Small intestine (tissue), 7 donors: ENCODE measurements at regions not wholly inside any gene's neighbourhood (a gene's known extent, or its start where the extent isn't known, plus 50 kb on each side); places are given as distances from the start of the nearest gene placed in this dataset.

Experiments used
- DNase-seq, 2 donors: peaks; one replicate each; pipeline versions ENCODE4 v3.0.0 to v3.0.0-alpha.2; 2013
- FAIRE-seq: peaks from 2 replicates; lab custom pipeline; 2012; peaks lifted over from hg19 to GRCh38; lab: Jason Lieb, UNC
- H3K27ac ChIP-seq, 3 donors: one replicate each; pipeline ENCODE4 v1.5.1; 2013; ENCODE audit warnings: low read length in 2 of 3, mild to moderate bottlenecking in 2 of 3, control low read depth in 1 of 3, inconsistent platforms in 1 of 3, low read depth in 1 of 3, moderate library complexity in 1 of 3
- H3K27me3 ChIP-seq, 3 donors: one replicate each; pipeline ENCODE4 v1.6.1; 2013; ENCODE audit warnings: low read length in 3 of 3, inconsistent platforms in 1 of 3; ENCODE audit not compliant: control insufficient read depth in 3 of 3, insufficient read depth in 3 of 3
- H3K36me3 ChIP-seq, 3 donors: one replicate each; pipeline ENCODE4 v1.6.1; 2013; ENCODE audit warnings: low read length in 3 of 3, inconsistent platforms in 1 of 3, low read depth in 1 of 3, mild to moderate bottlenecking in 1 of 3, moderate library complexity in 1 of 3; ENCODE audit not compliant: control insufficient read depth in 3 of 3, insufficient read depth in 2 of 3
- H3K4me1 ChIP-seq, 3 donors: one replicate each; pipeline ENCODE4 v1.6.1; 2013; ENCODE audit warnings: low read length in 2 of 3, inconsistent platforms in 1 of 3, low read depth in 1 of 3, mild to moderate bottlenecking in 1 of 3, moderate library complexity in 1 of 3; ENCODE audit not compliant: control insufficient read depth in 3 of 3, insufficient read depth in 2 of 3
- H3K4me3 ChIP-seq, 3 donors: one replicate each; pipeline ENCODE4 v1.5.1; 2013; ENCODE audit warnings: low read length in 3 of 3, control low read depth in 1 of 3, inconsistent platforms in 1 of 3, low read depth in 1 of 3, mild to moderate bottlenecking in 1 of 3, moderate library complexity in 1 of 3
- H3K9me3 ChIP-seq, 2 donors: one replicate each; pipeline ENCODE4 v1.6.1; 2013; ENCODE audit warnings: low read depth in 1 of 2, low read length in 1 of 2; ENCODE audit not compliant: control insufficient read depth in 2 of 2, insufficient read depth in 1 of 2
- WGBS, 3 donors: extraction: QIAGEN DNeasy Blood & Tissue Kit; methylation state at CpG; one replicate each; pipeline ENCODE4 v1.1.7; 2013; 5-methylcytosine and 5-hydroxymethylcytosine counted together
- donor health status: healthy with polysubstance abuse.
- donor health status: control.
- donor health status: control.
- donor health status: Bipolar disorder and iron deficiency.
- donor health status: healthy.

GRCh38 chr3:102102394-102102793, 253.1 kb downstream of the NFKBIZ start:
- H3K4me1 ChIP-seq = no peaks in the 10 kb centered on the region
- no peak for FAIRE-seq

GRCh38 chr3:102104033-102104432, 254.7 kb downstream of the NFKBIZ start:
- no peak for FAIRE-seq
- WGBS, 3 donors = 60 to 78% (median 73%) methylated on average over 2 of the region's 2 CpGs

More at GRCh38 chr3:102102394-102102793, 253.1 kb downstream of the NFKBIZ start:
- DNase-seq = no peak
- no peaks in the 10 kb centered on the region for H3K27me3 ChIP-seq
- no peak overlapping the region for H3K4me3 ChIP-seq
- no peaks in the 10 kb centered on the region for H3K36me3 ChIP-seq
- 19 to 41% (median 37%) methylated on average over 3 of the region's 3 CpGs for WGBS, 3 donors
- H3K9me3 ChIP-seq = peaks cover 0 to 7% of the 10 kb centered on the region in 2 donors
- no peak overlapping the region for H3K27ac ChIP-seq

GRCh38 chr3:102105193-102105592, 255.9 kb downstream of the NFKBIZ start:
- Histone ChIP-seq H3K4me3 (no peak overlapping the region), H3K36me3 (no peaks in the 10 kb centered on the region), H3K9me3 (peaks cover 0 to 18% of the 10 kb centered on the region in 2 donors), H3K4me1 (no peaks in the 10 kb centered on the region), H3K27ac (no peak overlapping the region), H3K27me3 (no peaks in the 10 kb centered on the region)
- no peak for FAIRE-seq
- DNase-seq = no peak
- WGBS, 3 donors = 91 to 95% (median 94%) methylated on average over 5 of the region's 5 CpGs

More at GRCh38 chr3:102104033-102104432, 254.7 kb downstream of the NFKBIZ start:
- Histone ChIP-seq H3K4me3 (no peak overlapping the region), H3K27ac (no peak overlapping the region), H3K27me3 (no peaks in the 10 kb centered on the region), H3K9me3 (peaks cover 0 to 18% of the 10 kb centered on the region in 2 donors), H3K4me1 (no peaks in the 10 kb centered on the region), H3K36me3 (no peaks in the 10 kb centered on the region)
- no peak for DNase-seq

GRCh38 chr3:102106416-102107097, 257.2 kb downstream of the NFKBIZ start:
- FAIRE-seq (no peak), DNase-seq (no peak)
- Histone ChIP-seq H3K27me3 (no peaks in the 10 kb centered on the region), H3K4me1 (no peaks in the 10 kb centered on the region), H3K36me3 (no peaks in the 10 kb centered on the region), H3K9me3 (peaks cover 0 to 18% of the 10 kb centered on the region in 2 donors), H3K4me3 (no peak overlapping the region), H3K27ac (no peak overlapping the region)
- 87 to 92% (median 90%) methylated on average over 9 of the region's 9 CpGs for WGBS, 3 donors

GRCh38 chr3:102112704-102113230, 263.5 kb downstream of the NFKBIZ start:
- H3K27me3 ChIP-seq = no peaks in the 10 kb centered on the region
- no peak for FAIRE-seq
- no peaks in the 10 kb centered on the region for H3K36me3 ChIP-seq
- H3K4me1 ChIP-seq = peaks cover 0 to 19% (median 0%) of the 10 kb centered on the region in 3 donors
- peak; percentile 14 to 50 for DNase-seq
- H3K9me3 ChIP-seq = peaks cover 0 to 15% of the 10 kb centered on the region in 2 donors
- no peak overlapping the region for H3K4me3 ChIP-seq
- H3K27ac ChIP-seq = peak overlapping the region in 1 of 3 donors; percentile 81

- 18 to 57% (median 43%) methylated on average over 11 of the region's 11 CpGs for WGBS, 3 donors
- FAIRE-seq (peak; percentile 41), DNase-seq (peak; percentile 88 to 90)
- Histone ChIP-seq H3K36me3 (no peaks in the 10 kb centered on the region), H3K4me1 (peaks cover 0 to 19% (median 0%) of the 10 kb centered on the region in 3 donors), H3K9me3 (peaks cover 0 to 8% of the 10 kb centered on the region in 2 donors), H3K27ac (peak overlapping the region; percentile 37 to 90 (median 81)), H3K4me3 (no peak overlapping the region), H3K27me3 (no peaks in the 10 kb centered on the region)
These were observed 264.2 kb downstream of the NFKBIZ start for GRCh38 chr3:102113421-102114041.

GRCh38 chr3:102114264-102114979, 265.1 kb downstream of the NFKBIZ start:
- Histone ChIP-seq H3K36me3 (no peaks in the 10 kb centered on the region), H3K4me1 (peaks cover 0 to 19% (median 0%) of the 10 kb centered on the region in 3 donors), H3K27ac (peak overlapping the region in 2 of 3 donors; percentile 69 to 81), H3K27me3 (no peaks in the 10 kb centered on the region), H3K9me3 (peaks cover 0 to 8% of the 10 kb centered on the region in 2 donors), H3K4me3 (no peak overlapping the region)
- 59 to 89% (median 75%) methylated on average over 7 of the region's 7 CpGs for WGBS, 3 donors
- peak in 1 of 2 donors; percentile 63 for DNase-seq
- FAIRE-seq = no peak

GRCh38 chr3:102122527-102122926, 273.2 kb downstream of the NFKBIZ start:
- Histone ChIP-seq H3K9me3 (peaks cover 0 to 16% of the 10 kb centered on the region in 2 donors), H3K36me3 (peaks cover 0 to 3% (median 0%) of the 10 kb centered on the region in 3 donors), H3K4me3 (no peak overlapping the region), H3K4me1 (peaks cover 0 to 2% (median 0%) of the 10 kb centered on the region in 3 donors), H3K27ac (no peak overlapping the region), H3K27me3 (no peaks in the 10 kb centered on the region)
- FAIRE-seq (no peak), DNase-seq (no peak)
